ENCODE measurements at regions not wholly inside any gene's neighbourhood (a gene's known extent, or its start where the extent isn't known, plus 50 kb on each side); places are given as distances from the start of the nearest gene placed in this dataset.

DNA sequence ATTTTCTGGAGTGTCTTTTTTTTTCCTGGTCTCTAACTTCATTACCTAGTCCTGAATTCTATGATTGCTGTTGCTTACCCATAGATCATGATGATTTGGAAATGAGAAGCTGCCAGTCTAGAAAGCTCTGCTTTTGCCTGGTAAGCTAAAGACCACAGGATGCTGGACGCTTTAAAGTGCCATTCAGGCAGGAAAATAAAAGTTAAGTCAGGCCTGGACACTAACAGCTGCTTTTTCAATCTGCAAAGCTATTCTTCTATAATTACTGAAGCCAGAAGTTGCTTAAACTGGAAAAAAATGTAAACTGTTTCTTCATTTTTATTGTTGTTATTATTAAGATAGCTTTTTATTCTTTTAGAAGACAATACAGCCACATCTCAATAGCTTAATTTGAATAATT, 129.8 kb upstream of the SPACA1 start:
- no peak overlapping the region for H3K4me3 ChIP-seq (ENCODE audit: low read depth, low read length)
- no peak for DNase-seq (ENCODE audit: low read depth)

GRCh38 chr6:87916446-87916845, 131.2 kb upstream of the SPACA1 start:
- no peak for TF ChIP-seq CTCF (IDR thresholded peaks at IDR 0.05; ENCODE audit: insufficient read depth, low read depth, low read length)
- DNase-seq (ENCODE audit: low read depth): no peak
- H3K4me3 ChIP-seq (ENCODE audit: low read depth, low read length): no peak overlapping the region

More for the DNA sequence above, 129.8 kb upstream of the SPACA1 start:
- no peak for TF ChIP-seq CTCF (IDR thresholded peaks at IDR 0.05; ENCODE audit: insufficient read depth, low read depth, low read length)

- no peak overlapping the region for H3K4me3 ChIP-seq (ENCODE audit: low read depth, low read length)
- TF ChIP-seq CTCF (IDR thresholded peaks at IDR 0.05; ENCODE audit: insufficient read depth, low read depth, low read length): no peak
- no peak for DNase-seq (ENCODE audit: low read depth)
Observed at GRCh38 chr6:87914637-87915395, 132.8 kb upstream of the SPACA1 start.

DNA sequence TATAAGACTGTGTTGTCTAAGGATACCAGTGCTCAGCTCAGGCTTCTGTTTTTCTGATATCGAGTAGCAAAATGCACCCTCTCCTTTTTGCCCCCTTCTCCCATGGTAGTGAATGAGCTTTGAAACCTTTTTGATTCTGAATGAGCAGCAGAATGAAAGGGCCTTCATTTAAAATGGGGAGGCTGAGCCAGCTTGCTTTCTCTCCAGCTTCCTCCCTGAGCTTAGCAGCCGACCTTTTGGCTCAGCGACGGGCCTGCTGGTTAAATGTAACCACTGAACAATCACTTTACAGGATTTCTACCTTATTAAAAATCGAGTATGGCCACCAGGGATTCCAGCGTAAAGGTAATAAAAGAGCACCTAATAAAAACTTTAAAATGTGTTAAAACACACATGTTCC, 133.7 kb upstream of the SPACA1 start:
- DNase-seq (ENCODE audit: low read depth): no peak
- no peak overlapping the region for H3K4me3 ChIP-seq (ENCODE audit: low read depth, low read length)
- no peak for TF ChIP-seq CTCF (IDR thresholded peaks at IDR 0.05; ENCODE audit: insufficient read depth, low read depth, low read length)

- TF ChIP-seq CTCF (IDR thresholded peaks at IDR 0.05; ENCODE audit: insufficient read depth, low read depth, low read length): no peak
- DNase-seq (ENCODE audit: low read depth): no peak
- no peak overlapping the region for H3K4me3 ChIP-seq (ENCODE audit: low read depth, low read length)
Observed at GRCh38 chr6:87912102-87912501, 135.5 kb upstream of the SPACA1 start.

DNA sequence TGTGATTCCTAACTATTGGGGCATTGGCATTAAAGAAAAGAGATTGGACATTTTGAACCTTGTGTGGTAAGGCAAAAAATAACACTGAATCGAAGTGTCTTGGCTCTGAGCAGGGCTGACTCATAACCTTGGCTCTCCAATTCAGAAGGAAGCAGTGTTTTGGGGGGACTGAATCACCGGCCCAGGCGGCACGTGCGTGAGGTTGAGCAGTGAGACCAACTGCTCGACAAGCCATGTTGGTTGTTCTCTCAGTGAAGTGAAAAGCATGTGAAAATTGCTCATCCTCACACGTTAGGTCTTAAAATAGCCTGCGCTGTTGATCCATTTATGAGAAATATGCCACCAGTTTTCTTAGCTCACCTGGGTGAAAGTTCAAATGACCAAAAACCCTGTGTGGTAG, 137.8 kb upstream of the SPACA1 start:
- DNase-seq (ENCODE audit: low read depth): peak; percentile 10
- TF ChIP-seq CTCF (IDR thresholded peaks at IDR 0.05; ENCODE audit: insufficient read depth, low read depth, low read length): no peak

More for the DNA sequence above, 137.8 kb upstream of the SPACA1 start:
- no peak overlapping the region for H3K4me3 ChIP-seq (ENCODE audit: low read depth, low read length)
